A673 (cell line): ENCODE measurements at regions not wholly inside any gene's neighbourhood (a gene's known extent, or its start where the extent isn't known, plus 50 kb on each side); places are given as distances from the start of the nearest gene placed in this dataset.

Experiments used
- EZH2 ChIP-seq: fragments of 200-600 bp; sonication (generic); IDR thresholded peaks from 2 replicates; pipeline ENCODE4 v1.6.1; 2017; ENCODE audit warnings: borderline replicate concordance, low read depth, mild to moderate bottlenecking, mixed read lengths, antibody characterized with exemption, low read length; ENCODE audit not compliant: poor library complexity, severe bottlenecking
- TF ChIP-seq, protein P1 (sequence below): fragments of 300-800, 200-600 bp; sonication (generic); conservative IDR thresholded peaks from 2 replicates; pipeline ENCODE4 v1.5.1; 2017; ENCODE audit warnings: low read depth, mild to moderate bottlenecking, antibody characterized with exemption, low read length, moderate library complexity, mixed read lengths

DNA sequence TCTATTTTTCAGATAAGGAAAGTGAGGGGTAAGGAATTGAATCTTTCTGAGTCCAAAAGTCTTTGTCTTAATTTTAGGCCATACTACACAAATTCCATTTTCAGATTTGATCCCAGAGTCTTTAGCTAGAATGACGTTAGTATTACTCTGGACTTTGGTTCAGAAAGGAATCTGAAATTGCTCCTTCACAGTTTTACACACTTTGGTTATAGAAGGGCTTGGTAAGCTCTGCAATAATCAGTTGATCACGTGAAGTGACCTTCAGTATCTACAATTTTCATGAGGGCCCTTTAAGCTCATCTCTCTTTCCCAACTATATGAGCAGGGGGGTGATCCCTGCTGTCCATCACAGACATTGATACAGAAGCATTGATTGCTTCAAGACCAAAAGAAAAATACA, 103.4 kb upstream of the ESRRG start:
- TF ChIP-seq, protein P1, sequence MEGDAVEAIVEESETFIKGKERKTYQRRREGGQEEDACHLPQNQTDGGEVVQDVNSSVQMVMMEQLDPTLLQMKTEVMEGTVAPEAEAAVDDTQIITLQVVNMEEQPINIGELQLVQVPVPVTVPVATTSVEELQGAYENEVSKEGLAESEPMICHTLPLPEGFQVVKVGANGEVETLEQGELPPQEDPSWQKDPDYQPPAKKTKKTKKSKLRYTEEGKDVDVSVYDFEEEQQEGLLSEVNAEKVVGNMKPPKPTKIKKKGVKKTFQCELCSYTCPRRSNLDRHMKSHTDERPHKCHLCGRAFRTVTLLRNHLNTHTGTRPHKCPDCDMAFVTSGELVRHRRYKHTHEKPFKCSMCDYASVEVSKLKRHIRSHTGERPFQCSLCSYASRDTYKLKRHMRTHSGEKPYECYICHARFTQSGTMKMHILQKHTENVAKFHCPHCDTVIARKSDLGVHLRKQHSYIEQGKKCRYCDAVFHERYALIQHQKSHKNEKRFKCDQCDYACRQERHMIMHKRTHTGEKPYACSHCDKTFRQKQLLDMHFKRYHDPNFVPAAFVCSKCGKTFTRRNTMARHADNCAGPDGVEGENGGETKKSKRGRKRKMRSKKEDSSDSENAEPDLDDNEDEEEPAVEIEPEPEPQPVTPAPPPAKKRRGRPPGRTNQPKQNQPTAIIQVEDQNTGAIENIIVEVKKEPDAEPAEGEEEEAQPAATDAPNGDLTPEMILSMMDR = no peak
- TF ChIP-seq EZH2 = no peak
